ENCODE measurements at regions not wholly inside any gene's neighbourhood (a gene's known extent, or its start where the extent isn't known, plus 50 kb on each side); places are given as distances from the start of the nearest gene placed in this dataset.

DNA sequence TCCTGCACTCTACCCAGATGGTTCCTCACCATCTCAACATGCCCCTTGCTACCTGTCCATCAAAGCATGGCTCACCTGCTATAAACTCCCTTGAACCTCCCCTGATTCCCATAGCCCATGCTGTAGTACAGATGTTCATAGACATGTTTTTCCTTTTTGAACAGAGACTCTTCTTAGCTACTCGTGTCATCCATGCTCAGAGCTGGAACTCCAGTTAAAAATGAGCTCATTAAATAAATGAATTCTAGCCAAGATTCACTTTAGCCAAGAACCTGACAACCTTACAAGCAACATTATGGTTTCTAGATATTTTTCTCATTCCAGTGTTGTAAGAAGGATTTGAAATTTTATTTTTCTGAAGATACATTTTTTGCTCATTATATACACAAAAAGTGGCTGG is 65.0 kb downstream of the SCG2 start:
- Histone ChIP-seq H4K8ac (replicated peaks; ENCODE audit: insufficient read length, low read depth, low read length) (no peak overlapping the region), H3T11ph (ENCODE audit: low read length) (no peak overlapping the region), H3K79me2 (ENCODE audit: insufficient read depth, low read length) (no peaks in the 10 kb centered on the region; the same call in 1 of the 2 replicates), H4K20me1 (ENCODE audit: control insufficient read depth, insufficient read depth, insufficient read length) (no peaks in the 10 kb centered on the region), H2AK5ac (ENCODE audit: insufficient read length, low read length) (no peak overlapping the region), H3K27ac (ENCODE audit: insufficient read length, low read depth, low read length) (no peak overlapping the region), H2BK120ac (ENCODE audit: low read depth, low read length, poor library complexity, severe bottlenecking) (no peak overlapping the region), H4K91ac (ENCODE audit: insufficient read length, low read depth, low read length) (no peak overlapping the region), H3K18ac (ENCODE audit: insufficient read length, low read depth, low read length) (no peak overlapping the region), H3K23ac (ENCODE audit: insufficient read length, low read depth, low read length) (no peak overlapping the region), H3K9me3 (ENCODE audit: control insufficient read depth, low read depth, low read length) (no peaks in the 10 kb centered on the region), H2BK20ac (ENCODE audit: low read depth, low read length, poor library complexity, severe bottlenecking) (no peak overlapping the region), H3K4me2 (ENCODE audit: insufficient read depth, insufficient read length, low read length) (no peak overlapping the region), H3K14ac (ENCODE audit: insufficient read depth, low read length) (no peak overlapping the region), H2BK5ac (ENCODE audit: insufficient read length, low read length) (no peak overlapping the region), H3K9ac (ENCODE audit: extremely low read depth, insufficient read length, low read length) (no peak overlapping the region), H3K4me1 (ENCODE audit: insufficient read depth, low read length) (peaks cover 3% of the 10 kb centered on the region; the same call in 1 of the 2 replicates), H3K79me1 (ENCODE audit: insufficient read depth, low read depth, low read length, poor library complexity, severe bottlenecking) (no peaks in the 10 kb centered on the region), H3K4ac (ENCODE audit: low read depth, low read length) (no peak overlapping the region), H3K27me3 (ENCODE audit: insufficient read depth, low read length) (no peaks in the 10 kb centered on the region), H4K5ac (ENCODE audit: insufficient read length, low read depth, low read length) (no peak overlapping the region), H3K23me2 (ENCODE audit: insufficient read length, low read depth, low read length, poor library complexity, severe bottlenecking) (no peaks in the 10 kb centered on the region), H2BK15ac (ENCODE audit: low read depth, low read length) (no peak overlapping the region), H2BK12ac (ENCODE audit: insufficient read length, low read depth, low read length) (no peak overlapping the region), H3K56ac (ENCODE audit: insufficient read length, low read depth, low read length) (no peak overlapping the region), H2AFZ (ENCODE audit: low read length) (no peak overlapping the region)
- WGBS (ENCODE audit: extremely low coverage, insufficient read length, low lambda C conversion rate), result no CpG with 5 or more reads among the region's 1 CpG
- no peaks in the 10 kb centered on the region; the same call in 1 of the 2 replicates for H3K27me3 Mint-ChIP-seq (ENCODE audit: low read depth)
- H3K9me3 Mint-ChIP-seq, result no peaks in the 10 kb centered on the region
- TF ChIP-seq, protein P1, sequence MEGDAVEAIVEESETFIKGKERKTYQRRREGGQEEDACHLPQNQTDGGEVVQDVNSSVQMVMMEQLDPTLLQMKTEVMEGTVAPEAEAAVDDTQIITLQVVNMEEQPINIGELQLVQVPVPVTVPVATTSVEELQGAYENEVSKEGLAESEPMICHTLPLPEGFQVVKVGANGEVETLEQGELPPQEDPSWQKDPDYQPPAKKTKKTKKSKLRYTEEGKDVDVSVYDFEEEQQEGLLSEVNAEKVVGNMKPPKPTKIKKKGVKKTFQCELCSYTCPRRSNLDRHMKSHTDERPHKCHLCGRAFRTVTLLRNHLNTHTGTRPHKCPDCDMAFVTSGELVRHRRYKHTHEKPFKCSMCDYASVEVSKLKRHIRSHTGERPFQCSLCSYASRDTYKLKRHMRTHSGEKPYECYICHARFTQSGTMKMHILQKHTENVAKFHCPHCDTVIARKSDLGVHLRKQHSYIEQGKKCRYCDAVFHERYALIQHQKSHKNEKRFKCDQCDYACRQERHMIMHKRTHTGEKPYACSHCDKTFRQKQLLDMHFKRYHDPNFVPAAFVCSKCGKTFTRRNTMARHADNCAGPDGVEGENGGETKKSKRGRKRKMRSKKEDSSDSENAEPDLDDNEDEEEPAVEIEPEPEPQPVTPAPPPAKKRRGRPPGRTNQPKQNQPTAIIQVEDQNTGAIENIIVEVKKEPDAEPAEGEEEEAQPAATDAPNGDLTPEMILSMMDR (conservative IDR thresholded peaks at IDR 0.05), result no peak
- no peaks in the 10 kb centered on the region for H3K36me3 Mint-ChIP-seq (ENCODE audit: insufficient read depth in 1 of 3, low read depth in 3 of 3)
- peaks cover 20% of the 10 kb centered on the region in 2 experiments for H3K4me1 Mint-ChIP-seq
- H3K27ac Mint-ChIP-seq, result no peak overlapping the region
- no peak for DNase-seq
- H3K4me3 Mint-ChIP-seq, result no peak overlapping the region

All from H9 (cell line).